ENCODE measurements at regions not wholly inside any gene's neighbourhood (a gene's known extent, or its start where the extent isn't known, plus 50 kb on each side); places are given as distances from the start of the nearest gene placed in this dataset.

DNA sequence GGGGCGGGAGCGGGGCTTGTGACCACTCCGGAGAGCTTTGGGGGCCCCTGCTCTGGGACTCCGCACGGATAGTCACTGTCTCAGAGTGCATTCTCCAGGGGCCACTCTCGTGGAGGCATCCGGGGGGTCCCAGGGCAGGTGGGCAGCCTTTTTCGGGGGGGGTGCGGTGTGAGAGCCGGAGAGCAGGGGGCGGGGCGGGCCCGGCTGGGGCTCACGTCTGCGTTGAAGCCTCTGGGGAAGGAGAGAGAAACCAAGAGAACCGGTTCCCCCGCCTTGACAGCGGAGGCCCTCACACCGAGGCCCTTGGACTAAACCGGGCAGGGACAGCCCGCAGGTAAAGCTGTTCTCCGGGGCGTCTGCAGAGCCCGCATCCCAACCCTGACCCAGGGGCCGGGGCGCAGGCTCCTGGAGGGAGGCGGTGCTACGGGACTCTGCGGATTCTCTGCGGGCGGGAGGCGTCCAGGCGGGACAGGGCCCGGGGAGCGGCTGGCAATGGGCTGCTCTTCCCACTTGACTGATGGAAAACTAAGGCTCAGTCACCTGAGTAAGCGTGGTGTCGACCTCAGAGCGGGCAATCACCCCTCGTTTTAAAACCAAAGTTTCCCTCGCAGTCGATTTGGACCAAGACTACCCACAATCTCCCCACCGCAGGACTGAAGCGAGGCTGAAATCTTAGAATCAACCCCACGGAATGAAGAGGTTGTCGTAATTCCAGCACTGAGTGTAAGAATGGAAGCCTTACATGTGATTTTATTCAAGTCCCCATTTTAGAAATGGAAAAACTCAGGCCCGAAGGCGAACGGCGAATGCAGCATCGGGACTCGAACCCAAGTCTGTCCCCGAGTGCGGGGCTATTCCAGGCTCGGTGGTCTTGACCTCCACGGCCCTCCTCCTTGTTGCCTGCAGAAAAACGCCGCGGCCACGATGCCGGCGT, 49.6 kb upstream of the AMZ2 start:
- H3K9me3 ChIP-seq = no peaks in the 10 kb centered on the region
- H3K36me3 ChIP-seq = no peaks in the 10 kb centered on the region
- H3K4me3 ChIP-seq = no peak overlapping the region
- peaks cover 39% of the 10 kb centered on the region for H3K27me3 ChIP-seq
- no peak for DNase-seq

All from MG63 (cell line).